ENCODE measurements at regions not wholly inside any gene's neighbourhood (a gene's known extent, or its start where the extent isn't known, plus 50 kb on each side); places are given as distances from the start of the nearest gene placed in this dataset.
A peak's percentile ranks its signal among the peaks of the same experiment; 100 is the strongest.

DNA sequence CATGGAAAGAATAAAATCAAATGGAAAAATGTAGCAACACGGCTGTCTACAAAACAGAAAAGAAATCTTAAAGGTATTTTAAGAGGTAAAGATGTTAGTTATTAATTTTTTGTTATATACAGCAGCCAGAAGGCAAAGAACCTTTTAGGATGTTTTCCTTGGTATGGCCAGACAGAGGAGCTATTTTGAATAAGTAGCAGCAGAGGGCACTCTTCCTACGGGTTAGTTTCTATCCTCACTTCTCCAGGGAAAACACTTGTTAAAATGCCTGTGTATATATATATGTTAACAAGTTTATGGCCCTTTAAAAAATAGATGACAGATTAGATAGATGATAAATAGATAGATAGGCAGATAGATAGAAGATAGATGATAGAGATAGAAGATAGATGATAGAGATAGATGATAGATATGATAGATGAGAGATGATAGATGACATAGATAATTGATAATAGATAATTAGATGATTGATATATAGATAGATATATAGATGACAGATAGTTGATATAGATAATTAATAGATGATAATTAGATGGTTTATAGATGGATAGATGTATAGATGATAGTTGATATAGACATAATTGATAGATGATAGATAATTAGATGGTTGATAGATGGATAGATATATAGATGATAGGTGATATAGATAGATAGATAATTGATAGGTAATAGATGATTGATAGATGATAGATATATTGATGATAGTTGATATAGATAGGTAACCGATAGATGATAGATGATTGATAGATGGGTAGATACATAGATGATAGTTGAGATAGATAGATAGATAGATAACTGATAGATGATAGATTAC, 57.8 kb upstream of the WIPF3 start:
- TF ChIP-seq, protein P1, sequence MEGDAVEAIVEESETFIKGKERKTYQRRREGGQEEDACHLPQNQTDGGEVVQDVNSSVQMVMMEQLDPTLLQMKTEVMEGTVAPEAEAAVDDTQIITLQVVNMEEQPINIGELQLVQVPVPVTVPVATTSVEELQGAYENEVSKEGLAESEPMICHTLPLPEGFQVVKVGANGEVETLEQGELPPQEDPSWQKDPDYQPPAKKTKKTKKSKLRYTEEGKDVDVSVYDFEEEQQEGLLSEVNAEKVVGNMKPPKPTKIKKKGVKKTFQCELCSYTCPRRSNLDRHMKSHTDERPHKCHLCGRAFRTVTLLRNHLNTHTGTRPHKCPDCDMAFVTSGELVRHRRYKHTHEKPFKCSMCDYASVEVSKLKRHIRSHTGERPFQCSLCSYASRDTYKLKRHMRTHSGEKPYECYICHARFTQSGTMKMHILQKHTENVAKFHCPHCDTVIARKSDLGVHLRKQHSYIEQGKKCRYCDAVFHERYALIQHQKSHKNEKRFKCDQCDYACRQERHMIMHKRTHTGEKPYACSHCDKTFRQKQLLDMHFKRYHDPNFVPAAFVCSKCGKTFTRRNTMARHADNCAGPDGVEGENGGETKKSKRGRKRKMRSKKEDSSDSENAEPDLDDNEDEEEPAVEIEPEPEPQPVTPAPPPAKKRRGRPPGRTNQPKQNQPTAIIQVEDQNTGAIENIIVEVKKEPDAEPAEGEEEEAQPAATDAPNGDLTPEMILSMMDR (IDR thresholded peaks at IDR 0.05): peak in 6 of 7 experiments; percentile 49 to 65 (median 54)
- TF ChIP-seq POLR2A (IDR thresholded peaks at IDR 0.05): no peak
